ENCODE measurements at regions not wholly inside any gene's neighbourhood (a gene's known extent, or its start where the extent isn't known, plus 50 kb on each side); places are given as distances from the start of the nearest gene placed in this dataset.
"Not testable (repeated sequence)": the region's sequence is repeated elsewhere in the genome, so short reads cannot be mapped to it uniquely, and the experiment has no call there.

DNA sequence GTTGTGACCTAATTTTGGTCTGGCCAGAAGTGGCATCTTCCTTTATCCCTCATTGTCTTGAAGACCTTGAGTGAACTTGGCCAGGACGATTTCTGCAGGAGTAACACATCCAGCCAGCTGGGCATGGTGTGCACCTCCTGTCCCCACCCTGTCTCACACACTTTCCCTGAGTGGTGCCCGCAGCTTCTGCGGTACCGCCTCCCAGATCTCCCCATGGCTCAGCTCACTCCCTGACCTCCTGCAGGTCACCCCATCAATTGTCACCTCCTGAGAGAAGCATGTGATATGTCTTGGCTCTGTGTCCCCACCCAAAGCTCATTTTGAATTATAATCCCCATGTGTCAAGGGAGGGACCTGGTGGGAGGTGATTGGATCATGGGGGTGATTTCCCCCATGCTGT is 50.2 kb upstream of the TP53I11 start:
- no peak for DNase-seq
- ChIA-PET POLR2A (no interaction called here), CTCF (interaction anchor here (1.2 kb wide), 1 partner anchor 13 kb away, joined by 3 read pairs; no protein-coding TSS in a partner anchor)
- Histone ChIP-seq H3K27me3 (replicated peaks in 2 of 5; ENCODE audit: control insufficient read depth in 4 of 5, insufficient read depth in 5 of 5, low read length in 4 of 5) (no peaks in the 10 kb centered on the region), H3K4me3 (ENCODE audit: control insufficient read depth in 1 of 7, extremely low read depth in 1 of 7, insufficient read depth in 4 of 7, low read depth in 2 of 7, low read length in 6 of 7) (no peak overlapping the region), H3K4me1 (ENCODE audit: control extremely low read depth in 1 of 4, control insufficient read depth in 4 of 4, insufficient read depth in 4 of 4, low read length in 3 of 4) (no peaks in the 10 kb centered on the region), H3K9me3 (ENCODE audit: control extremely low read depth in 1 of 5, control insufficient read depth in 4 of 5, insufficient read depth in 2 of 5, low read depth in 1 of 5, low read length in 4 of 5) (no peaks in the 10 kb centered on the region), H3K27ac (ENCODE audit: insufficient read depth in 1 of 2, low read depth in 1 of 2, low read length in 2 of 2, poor library complexity in 1 of 2, severe bottlenecking in 2 of 2) (no peak overlapping the region), H3K36me3 (ENCODE audit: control insufficient read depth in 4 of 4, insufficient read depth in 4 of 4, low read length in 3 of 4) (no peaks in the 10 kb centered on the region)
- WGBS (ENCODE audit: insufficient coverage): 100% methylated on average over 4 of the region's 4 CpGs

DNA sequence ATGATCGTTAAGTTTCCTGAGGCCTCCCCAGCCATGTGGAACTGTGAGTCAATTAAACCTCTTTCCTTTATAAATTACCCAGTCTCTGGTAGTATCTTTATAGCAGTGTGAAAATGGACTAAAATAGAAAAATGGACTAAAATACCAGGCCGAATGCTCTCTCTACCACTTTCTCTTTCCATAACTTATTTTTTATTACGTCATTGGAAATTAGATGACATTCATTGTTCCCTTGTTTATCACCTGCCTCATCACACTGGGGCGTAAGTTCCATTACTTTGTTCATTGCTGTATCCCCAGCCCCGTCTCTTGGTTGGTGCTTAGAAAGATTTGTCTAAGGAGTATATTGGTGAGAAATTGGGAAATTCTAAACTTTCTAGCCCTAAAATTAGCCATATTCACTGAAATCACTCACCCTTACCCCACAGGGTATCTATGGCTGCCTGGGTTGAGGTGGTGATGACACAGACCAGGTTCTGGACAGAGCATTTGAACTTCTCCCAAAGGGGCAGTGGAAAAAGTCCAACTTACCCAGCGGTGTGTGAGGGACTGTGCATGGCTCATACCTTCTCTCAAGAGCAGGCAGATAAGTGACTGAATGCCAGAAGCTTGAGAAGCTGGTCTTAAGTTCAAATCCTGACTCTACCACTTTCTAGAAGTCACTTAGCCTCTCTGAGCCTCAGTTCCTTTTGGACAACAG is 50.9 kb upstream of the TP53I11 start:
- Histone ChIP-seq H3K4me3 (ENCODE audit: control insufficient read depth in 1 of 7, extremely low read depth in 1 of 7, insufficient read depth in 4 of 7, low read depth in 2 of 7, low read length in 6 of 7) (no peak overlapping the region), H3K27me3 (replicated peaks in 2 of 5; ENCODE audit: control insufficient read depth in 4 of 5, insufficient read depth in 5 of 5, low read length in 4 of 5) (no peaks in the 10 kb centered on the region), H3K9me3 (ENCODE audit: control extremely low read depth in 1 of 5, control insufficient read depth in 4 of 5, insufficient read depth in 2 of 5, low read depth in 1 of 5, low read length in 4 of 5) (no peaks in the 10 kb centered on the region), H3K27ac (ENCODE audit: insufficient read depth in 1 of 2, low read depth in 1 of 2, low read length in 2 of 2, poor library complexity in 1 of 2, severe bottlenecking in 2 of 2) (no peak overlapping the region), H3K4me1 (ENCODE audit: control extremely low read depth in 1 of 4, control insufficient read depth in 4 of 4, insufficient read depth in 4 of 4, low read length in 3 of 4) (no peaks in the 10 kb centered on the region), H3K36me3 (ENCODE audit: control insufficient read depth in 4 of 4, insufficient read depth in 4 of 4, low read length in 3 of 4) (no peaks in the 10 kb centered on the region)
- POLR2A ChIA-PET: no interaction called here
- CTCF ChIA-PET: interaction anchor here (1.4 kb wide), 1 partner anchor 22 kb away, joined by 3 read pairs; no protein-coding TSS in a partner anchor
- WGBS (ENCODE audit: insufficient coverage): 100% methylated on average over 2 of the region's 6 CpGs
- no peak for DNase-seq

DNA sequence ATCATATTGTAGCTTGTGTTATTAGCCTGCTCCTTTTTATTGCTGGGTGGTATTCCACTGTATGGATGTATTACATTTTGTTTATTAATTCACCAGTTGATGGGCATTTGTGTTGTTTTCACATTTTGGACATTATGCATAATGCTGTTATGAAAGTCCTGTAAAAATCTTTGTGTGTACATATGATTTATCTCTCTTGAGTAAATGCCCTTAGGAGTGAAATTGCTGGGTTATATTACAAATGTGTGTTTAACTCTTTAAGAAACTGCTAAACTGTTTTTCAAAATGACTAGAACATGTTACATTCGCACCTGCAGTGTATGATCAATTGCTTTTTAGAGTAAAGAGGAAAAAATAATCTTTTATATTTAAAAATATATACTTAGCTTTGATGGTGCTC is 54.4 kb upstream of the TP53I11 start:
- ChIA-PET POLR2A (no interaction called here), CTCF (interaction anchor here (0.7 to 1.8 kb wide), 4 partner anchors 9 to 287 kb away, joined by 3 to 5 read pairs (median 4); no protein-coding TSS in a partner anchor)
- Histone ChIP-seq H3K4me3 (ENCODE audit: control insufficient read depth in 1 of 7, extremely low read depth in 1 of 7, insufficient read depth in 4 of 7, low read depth in 2 of 7, low read length in 6 of 7) (no peak overlapping the region), H3K9me3 (ENCODE audit: control extremely low read depth in 1 of 5, control insufficient read depth in 4 of 5, insufficient read depth in 2 of 5, low read depth in 1 of 5, low read length in 4 of 5) (no peaks in the 10 kb centered on the region), H3K27ac (ENCODE audit: insufficient read depth in 1 of 2, low read depth in 1 of 2, low read length in 2 of 2, poor library complexity in 1 of 2, severe bottlenecking in 2 of 2) (no peak overlapping the region), H3K27me3 (replicated peaks in 2 of 5; ENCODE audit: control insufficient read depth in 4 of 5, insufficient read depth in 5 of 5, low read length in 4 of 5) (no peaks in the 10 kb centered on the region), H3K4me1 (ENCODE audit: control extremely low read depth in 1 of 4, control insufficient read depth in 4 of 4, insufficient read depth in 4 of 4, low read length in 3 of 4) (no peaks in the 10 kb centered on the region), H3K36me3 (ENCODE audit: control insufficient read depth in 4 of 4, insufficient read depth in 4 of 4, low read length in 3 of 4) (no peaks in the 10 kb centered on the region)
- no CpG with 5 or more reads among the region's 1 CpG for WGBS (ENCODE audit: insufficient coverage)
- DNase-seq: no peak

DNA sequence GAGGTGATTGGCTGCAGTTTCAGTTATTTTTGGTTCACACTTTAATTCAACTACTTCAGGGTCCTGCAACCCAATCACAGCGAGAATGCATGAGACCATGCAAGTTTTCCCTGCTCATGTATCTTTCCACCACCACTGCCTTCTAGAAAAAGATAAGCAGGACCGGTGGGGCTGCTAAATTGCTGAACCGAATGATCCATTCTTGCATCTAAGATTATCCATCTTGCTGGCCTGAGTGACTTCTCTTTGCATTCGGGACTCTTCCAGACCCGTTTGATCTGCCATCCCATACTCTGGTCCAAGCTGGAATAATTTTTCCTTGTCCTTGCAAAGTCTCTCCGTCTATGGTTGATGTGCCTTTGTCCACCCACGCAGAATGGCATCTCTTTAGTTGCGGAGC is 56.3 kb upstream of the TP53I11 start:
- Histone ChIP-seq H3K4me1 (ENCODE audit: control extremely low read depth in 1 of 4, control insufficient read depth in 4 of 4, insufficient read depth in 4 of 4, low read length in 3 of 4) (no peaks in the 10 kb centered on the region), H3K4me3 (ENCODE audit: control insufficient read depth in 1 of 7, extremely low read depth in 1 of 7, insufficient read depth in 4 of 7, low read depth in 2 of 7, low read length in 6 of 7) (no peak overlapping the region), H3K27me3 (replicated peaks in 2 of 5; ENCODE audit: control insufficient read depth in 4 of 5, insufficient read depth in 5 of 5, low read length in 4 of 5) (no peaks in the 10 kb centered on the region), H3K36me3 (ENCODE audit: control insufficient read depth in 4 of 4, insufficient read depth in 4 of 4, low read length in 3 of 4) (no peaks in the 10 kb centered on the region), H3K27ac (ENCODE audit: insufficient read depth in 1 of 2, low read depth in 1 of 2, low read length in 2 of 2, poor library complexity in 1 of 2, severe bottlenecking in 2 of 2) (no peak overlapping the region), H3K9me3 (ENCODE audit: control extremely low read depth in 1 of 5, control insufficient read depth in 4 of 5, insufficient read depth in 2 of 5, low read depth in 1 of 5, low read length in 4 of 5) (peaks cover 0 to 2% (median 0%) of the 10 kb centered on the region in 5 experiments)
- WGBS (ENCODE audit: insufficient coverage): 92% methylated on average over 8 of the region's 8 CpGs
- POLR2A ChIA-PET: interaction anchor here (1.2 kb wide), 1 partner anchor 22 kb away, joined by 3 read pairs; no protein-coding TSS in a partner anchor
- DNase-seq: no peak
- CTCF ChIA-PET: interaction anchor here (1.0 to 2.2 kb wide), 2 partner anchors 13 to 93 kb away, joined by 3 to 7 read pairs; no protein-coding TSS in a partner anchor

DNA sequence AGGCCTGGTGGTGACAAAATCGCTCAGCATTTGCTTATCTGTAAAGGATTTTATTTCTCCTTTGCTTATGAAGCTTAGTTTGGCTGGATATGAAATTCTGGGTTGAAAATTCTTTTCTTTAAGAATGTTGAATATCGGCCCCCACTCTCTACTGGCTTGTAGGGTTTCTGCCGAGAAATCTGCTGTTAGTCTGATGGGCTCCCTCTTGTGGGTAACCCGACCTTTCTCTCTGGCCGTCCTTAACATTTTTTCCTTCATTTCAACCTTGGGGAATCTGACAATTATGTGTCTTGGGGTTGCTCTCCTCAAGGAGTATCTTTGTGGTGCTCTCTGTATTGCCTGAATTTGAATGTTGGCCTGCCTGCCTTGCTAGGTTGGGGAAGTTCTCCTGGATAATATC is 65.3 kb upstream of the TP53I11 start:
- H3K27me3 ChIP-seq (replicated peaks in 2 of 5; ENCODE audit: control insufficient read depth in 4 of 5, insufficient read depth in 5 of 5, low read length in 4 of 5); H3K4me3 ChIP-seq (ENCODE audit: control insufficient read depth in 1 of 7, extremely low read depth in 1 of 7, insufficient read depth in 4 of 7, low read depth in 2 of 7, low read length in 6 of 7); H3K27ac ChIP-seq (ENCODE audit: insufficient read depth in 1 of 2, low read depth in 1 of 2, low read length in 2 of 2, poor library complexity in 1 of 2, severe bottlenecking in 2 of 2); POLR2A ChIA-PET; H3K36me3 ChIP-seq (ENCODE audit: control insufficient read depth in 4 of 4, insufficient read depth in 4 of 4, low read length in 3 of 4); H3K9me3 ChIP-seq (ENCODE audit: control extremely low read depth in 1 of 5, control insufficient read depth in 4 of 5, insufficient read depth in 2 of 5, low read depth in 1 of 5, low read length in 4 of 5); H3K4me1 ChIP-seq (ENCODE audit: control extremely low read depth in 1 of 4, control insufficient read depth in 4 of 4, insufficient read depth in 4 of 4, low read length in 3 of 4); DNase-seq: not testable (repeated sequence)
- WGBS (ENCODE audit: insufficient coverage): no CpG with 5 or more reads among the region's 5 CpGs
- CTCF ChIA-PET: interaction anchor here (2.0 kb wide), 1 partner anchor 18 kb away, joined by 4 read pairs; no protein-coding TSS in a partner anchor

DNA sequence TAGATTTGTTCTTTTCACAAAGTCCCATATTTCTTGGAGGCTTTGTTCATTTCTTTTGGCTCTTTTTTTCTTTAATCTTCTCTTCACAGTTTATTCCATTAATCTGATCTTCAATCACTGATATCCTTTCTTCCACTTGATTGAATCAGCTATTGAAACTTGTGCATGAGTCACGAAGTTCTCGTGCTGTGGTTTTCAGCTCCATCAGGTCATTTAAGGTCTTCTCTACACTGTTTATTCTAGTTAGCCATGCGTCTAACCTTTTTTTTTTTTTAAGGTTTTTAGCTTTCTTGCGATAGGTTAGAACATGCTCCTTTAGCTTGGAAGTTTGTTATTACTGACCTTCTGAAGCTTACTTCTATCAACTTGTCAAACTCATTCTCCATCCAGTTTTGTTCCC is 65.8 kb upstream of the TP53I11 start:
- H3K9me3 ChIP-seq (ENCODE audit: control extremely low read depth in 1 of 5, control insufficient read depth in 4 of 5, insufficient read depth in 2 of 5, low read depth in 1 of 5, low read length in 4 of 5); H3K27ac ChIP-seq (ENCODE audit: insufficient read depth in 1 of 2, low read depth in 1 of 2, low read length in 2 of 2, poor library complexity in 1 of 2, severe bottlenecking in 2 of 2); POLR2A ChIA-PET; H3K4me3 ChIP-seq (ENCODE audit: control insufficient read depth in 1 of 7, extremely low read depth in 1 of 7, insufficient read depth in 4 of 7, low read depth in 2 of 7, low read length in 6 of 7); H3K27me3 ChIP-seq (replicated peaks in 2 of 5; ENCODE audit: control insufficient read depth in 4 of 5, insufficient read depth in 5 of 5, low read length in 4 of 5); DNase-seq; H3K36me3 ChIP-seq (ENCODE audit: control insufficient read depth in 4 of 4, insufficient read depth in 4 of 4, low read length in 3 of 4): not testable (repeated sequence)
- CTCF ChIA-PET: interaction anchor here (1.5 to 2.0 kb wide), 2 partner anchors 18 to 82 kb away, joined by 3 to 4 read pairs; no protein-coding TSS in a partner anchor
- H3K4me1 ChIP-seq (ENCODE audit: control extremely low read depth in 1 of 4, control insufficient read depth in 4 of 4, insufficient read depth in 4 of 4, low read length in 3 of 4): peaks cover 0 to 13% (median 5%) of the 10 kb centered on the region in 4 experiments
- 92% methylated on average over 4 of the region's 4 CpGs for WGBS (ENCODE audit: insufficient coverage)

DNA sequence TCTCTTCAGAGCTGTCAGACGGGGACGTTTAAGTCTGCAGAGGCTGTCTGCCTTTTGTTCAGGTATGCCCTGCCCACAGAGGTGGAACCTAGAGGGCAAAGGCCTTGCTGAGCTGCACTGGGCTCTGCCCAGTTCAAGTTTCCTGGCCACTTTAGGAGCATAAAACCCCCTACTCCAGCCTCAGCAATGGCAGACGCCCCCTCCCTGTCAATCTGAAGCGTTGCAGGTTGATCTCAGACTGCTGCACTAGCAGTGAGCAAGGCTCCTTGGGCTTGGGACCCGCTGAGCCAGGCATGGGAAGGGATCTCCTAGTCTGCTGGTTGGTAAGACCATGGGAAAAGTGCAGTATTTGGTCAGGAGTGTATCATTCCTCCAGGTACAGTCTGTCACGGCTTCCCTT is 66.6 kb upstream of the TP53I11 start:
- peaks cover 3 to 22% (median 8%) of the 10 kb centered on the region in 4 experiments for H3K4me1 ChIP-seq (ENCODE audit: control extremely low read depth in 1 of 4, control insufficient read depth in 4 of 4, insufficient read depth in 4 of 4, low read length in 3 of 4)
- H3K27me3 ChIP-seq (replicated peaks in 2 of 5; ENCODE audit: control insufficient read depth in 4 of 5, insufficient read depth in 5 of 5, low read length in 4 of 5): no peaks in the 10 kb centered on the region
- CTCF ChIA-PET: interaction anchor here (1.5 to 2.0 kb wide), 2 partner anchors 19 to 81 kb away, joined by 3 to 4 read pairs; no protein-coding TSS in a partner anchor
- 92% methylated on average over 4 of the region's 6 CpGs for WGBS (ENCODE audit: insufficient coverage)
- no peak overlapping the region for H3K27ac ChIP-seq (ENCODE audit: insufficient read depth in 1 of 2, low read depth in 1 of 2, low read length in 2 of 2, poor library complexity in 1 of 2, severe bottlenecking in 2 of 2)
- no peak for DNase-seq
- no peak overlapping the region for H3K4me3 ChIP-seq (ENCODE audit: control insufficient read depth in 1 of 7, extremely low read depth in 1 of 7, insufficient read depth in 4 of 7, low read depth in 2 of 7, low read length in 6 of 7)
- no peaks in the 10 kb centered on the region for H3K36me3 ChIP-seq (ENCODE audit: control insufficient read depth in 4 of 4, insufficient read depth in 4 of 4, low read length in 3 of 4)
- POLR2A ChIA-PET: no interaction called here
- peaks cover 0 to 4% (median 0%) of the 10 kb centered on the region in 5 experiments for H3K9me3 ChIP-seq (ENCODE audit: control extremely low read depth in 1 of 5, control insufficient read depth in 4 of 5, insufficient read depth in 2 of 5, low read depth in 1 of 5, low read length in 4 of 5)

Measured in common myeloid progenitor, CD34-positive (primary cell).